NCI-H526 (cell line): ENCODE measurements at regions not wholly inside any gene's neighbourhood (a gene's known extent, or its start where the extent isn't known, plus 50 kb on each side); places are given as distances from the start of the nearest gene placed in this dataset.
A peak's percentile ranks its signal among the peaks of the same experiment; 100 is the strongest.
"Not testable (repeated sequence)": the region's sequence is repeated elsewhere in the genome, so short reads cannot be mapped to it uniquely, and the experiment has no call there.

Experiments
- DNase-seq, 2 experiments: peaks; one replicate each; lab custom pipeline; 2025; lab: John Stamatoyannopoulos, UW

GRCh38 chr4:112083587-112084347, 61.5 kb upstream of the FAM241A start:
- no peak for DNase-seq

GRCh38 chr4:112085156-112086035, 59.9 kb upstream of the FAM241A start:
- no peak for DNase-seq

GRCh38 chr4:112086036-112086434, 59.2 kb upstream of the FAM241A start:
- no peak for DNase-seq

GRCh38 chr4:112086661-112087060, 58.6 kb upstream of the FAM241A start:
- DNase-seq: not testable (repeated sequence)

- DNase-seq: not testable (repeated sequence)
Observed at GRCh38 chr4:112092330-112092729, 52.9 kb upstream of the FAM241A start.

GRCh38 chr4:112093636-112094202, 51.5 kb upstream of the FAM241A start:
- DNase-seq: peak; percentile 38 to 57

GRCh38 chr4:112094330-112094729, 50.9 kb upstream of the FAM241A start:
- no peak for DNase-seq
